HepG2 (cell line): ENCODE measurements at regions not wholly inside any gene's neighbourhood (a gene's known extent, or its start where the extent isn't known, plus 50 kb on each side); places are given as distances from the start of the nearest gene placed in this dataset.

Experiments used
- CHCHD3 ChIP-seq: sonication (generic); formaldehyde crosslinking; IDR thresholded peaks from 2 replicates; pipeline ENCODE4 v1.8.0; 2022; ENCODE audit warnings: mild to moderate bottlenecking, missing genetic modification reagents, moderate library complexity
- IKZF4 ChIP-seq: sonication (generic); formaldehyde crosslinking; IDR thresholded peaks from 2 replicates; pipeline ENCODE4 v1.5.1; 2020; ENCODE audit warnings: borderline replicate concordance, mild to moderate bottlenecking, low read depth, missing genetic modification reagents; ENCODE audit errors: not compliant biosample characterization
- ZFP82 ChIP-seq: sonication (generic); formaldehyde crosslinking; IDR thresholded peaks from 2 replicates; pipeline ENCODE4 v1.5.1; 2020; ENCODE audit warnings: mild to moderate bottlenecking, missing genetic modification reagents, borderline replicate concordance
- ZNF891 ChIP-seq: sonication (generic); formaldehyde crosslinking; IDR thresholded peaks from 2 replicates; pipeline ENCODE4 v1.5.0; 2020; ENCODE audit warnings: mild to moderate bottlenecking, missing genetic modification reagents
- TF ChIP-seq, protein P1 (sequence below), 2 experiments: fragments of 450-650 bp in 1 of 2; sonication (generic) in 1 of 2; formaldehyde crosslinking in 1 of 2; IDR thresholded peaks; 2 replicates each; pipeline versions ENCODE4 v1.6.1 to v1.8.0; 2016 to 2022; ENCODE audit warnings: antibody characterized with exemption in 1 of 2, mild to moderate bottlenecking in 1 of 2, missing genetic modification reagents in 1 of 2

DNA sequence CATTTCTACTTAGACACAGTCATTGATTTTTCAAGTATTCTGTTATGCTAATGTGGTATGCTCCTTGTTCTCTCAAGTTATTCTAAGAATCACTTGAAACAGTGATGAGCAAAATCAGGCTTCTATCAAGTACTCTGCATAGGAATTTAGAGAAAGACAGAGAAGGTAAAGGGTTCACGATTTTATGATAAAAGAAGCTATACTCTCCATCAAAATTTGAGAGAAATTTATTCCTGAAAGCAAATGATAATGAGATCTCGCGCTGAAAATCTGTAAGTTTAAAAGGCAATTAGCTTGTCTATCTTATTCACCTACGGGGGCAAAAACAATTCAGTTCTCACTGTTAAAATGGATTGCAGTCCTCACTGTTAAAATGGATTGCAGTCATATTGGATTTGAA is 1404.3 kb upstream of the FLRT2 start (continued):
- TF ChIP-seq, protein P1, sequence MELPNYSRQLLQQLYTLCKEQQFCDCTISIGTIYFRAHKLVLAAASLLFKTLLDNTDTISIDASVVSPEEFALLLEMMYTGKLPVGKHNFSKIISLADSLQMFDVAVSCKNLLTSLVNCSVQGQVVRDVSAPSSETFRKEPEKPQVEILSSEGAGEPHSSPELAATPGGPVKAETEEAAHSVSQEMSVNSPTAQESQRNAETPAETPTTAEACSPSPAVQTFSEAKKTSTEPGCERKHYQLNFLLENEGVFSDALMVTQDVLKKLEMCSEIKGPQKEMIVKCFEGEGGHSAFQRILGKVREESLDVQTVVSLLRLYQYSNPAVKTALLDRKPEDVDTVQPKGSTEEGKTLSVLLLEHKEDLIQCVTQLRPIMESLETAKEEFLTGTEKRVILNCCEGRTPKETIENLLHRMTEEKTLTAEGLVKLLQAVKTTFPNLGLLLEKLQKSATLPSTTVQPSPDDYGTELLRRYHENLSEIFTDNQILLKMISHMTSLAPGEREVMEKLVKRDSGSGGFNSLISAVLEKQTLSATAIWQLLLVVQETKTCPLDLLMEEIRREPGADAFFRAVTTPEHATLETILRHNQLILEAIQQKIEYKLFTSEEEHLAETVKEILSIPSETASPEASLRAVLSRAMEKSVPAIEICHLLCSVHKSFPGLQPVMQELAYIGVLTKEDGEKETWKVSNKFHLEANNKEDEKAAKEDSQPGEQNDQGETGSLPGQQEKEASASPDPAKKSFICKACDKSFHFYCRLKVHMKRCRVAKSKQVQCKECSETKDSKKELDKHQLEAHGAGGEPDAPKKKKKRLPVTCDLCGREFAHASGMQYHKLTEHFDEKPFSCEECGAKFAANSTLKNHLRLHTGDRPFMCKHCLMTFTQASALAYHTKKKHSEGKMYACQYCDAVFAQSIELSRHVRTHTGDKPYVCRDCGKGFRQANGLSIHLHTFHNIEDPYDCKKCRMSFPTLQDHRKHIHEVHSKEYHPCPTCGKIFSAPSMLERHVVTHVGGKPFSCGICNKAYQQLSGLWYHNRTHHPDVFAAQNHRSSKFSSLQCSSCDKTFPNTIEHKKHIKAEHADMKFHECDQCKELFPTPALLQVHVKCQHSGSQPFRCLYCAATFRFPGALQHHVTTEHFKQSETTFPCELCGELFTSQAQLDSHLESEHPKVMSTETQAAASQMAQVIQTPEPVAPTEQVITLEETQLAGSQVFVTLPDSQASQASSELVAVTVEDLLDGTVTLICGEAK (IDR thresholded peaks at IDR 0.05) = no peak
- TF ChIP-seq, protein P1 (CRISPR knock-in tag; IDR thresholded peaks at IDR 0.05) = no peak
- TF ChIP-seq IKZF4 (CRISPR knock-in tag) (no peak), CHCHD3 (CRISPR knock-in tag) (no peak), ZFP82 (CRISPR knock-in tag) (no peak), ZNF891 (CRISPR knock-in tag) (no peak)
